AG09319 (cell line): ENCODE measurements at regions not wholly inside any gene's neighbourhood (a gene's known extent, or its start where the extent isn't known, plus 50 kb on each side); places are given as distances from the start of the nearest gene placed in this dataset.
"Not testable (repeated sequence)": the region's sequence is repeated elsewhere in the genome, so short reads cannot be mapped to it uniquely, and the experiment has no call there.

Source experiments
- DNase-seq: peaks from one replicate; pipeline ENCODE4 v3.0.0-alpha.2; 2010; ENCODE audit warnings: low read depth; ENCODE audit errors: extremely low read depth
- TF ChIP-seq, protein P1 (sequence below): IDR thresholded peaks from 2 replicates; pipeline ENCODE4 v1.5.1; 2011; ENCODE audit warnings: low read depth, mild to moderate bottlenecking, inconsistent platforms, low read length, moderate library complexity

DNA sequence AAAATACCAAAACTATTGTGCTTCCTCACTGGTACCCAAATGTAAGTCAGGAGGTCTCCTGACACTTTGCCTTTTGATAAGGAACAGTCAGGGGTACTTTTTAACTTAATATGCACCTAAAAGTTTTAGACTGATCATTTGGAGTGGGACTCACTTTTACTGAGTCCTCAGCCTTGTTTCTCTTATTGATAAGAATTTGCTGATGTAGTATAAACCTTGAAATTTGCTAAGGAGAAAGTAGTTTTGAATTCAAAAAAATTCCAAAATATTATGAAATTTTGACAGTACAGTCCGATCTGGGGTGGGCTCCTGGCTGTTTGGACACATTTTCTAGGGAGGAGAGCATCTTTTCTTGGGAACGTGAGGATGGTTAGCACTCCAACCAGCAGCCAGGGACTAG is 91.4 kb upstream of the GATB start:
- no peak for DNase-seq
- TF ChIP-seq, protein P1, sequence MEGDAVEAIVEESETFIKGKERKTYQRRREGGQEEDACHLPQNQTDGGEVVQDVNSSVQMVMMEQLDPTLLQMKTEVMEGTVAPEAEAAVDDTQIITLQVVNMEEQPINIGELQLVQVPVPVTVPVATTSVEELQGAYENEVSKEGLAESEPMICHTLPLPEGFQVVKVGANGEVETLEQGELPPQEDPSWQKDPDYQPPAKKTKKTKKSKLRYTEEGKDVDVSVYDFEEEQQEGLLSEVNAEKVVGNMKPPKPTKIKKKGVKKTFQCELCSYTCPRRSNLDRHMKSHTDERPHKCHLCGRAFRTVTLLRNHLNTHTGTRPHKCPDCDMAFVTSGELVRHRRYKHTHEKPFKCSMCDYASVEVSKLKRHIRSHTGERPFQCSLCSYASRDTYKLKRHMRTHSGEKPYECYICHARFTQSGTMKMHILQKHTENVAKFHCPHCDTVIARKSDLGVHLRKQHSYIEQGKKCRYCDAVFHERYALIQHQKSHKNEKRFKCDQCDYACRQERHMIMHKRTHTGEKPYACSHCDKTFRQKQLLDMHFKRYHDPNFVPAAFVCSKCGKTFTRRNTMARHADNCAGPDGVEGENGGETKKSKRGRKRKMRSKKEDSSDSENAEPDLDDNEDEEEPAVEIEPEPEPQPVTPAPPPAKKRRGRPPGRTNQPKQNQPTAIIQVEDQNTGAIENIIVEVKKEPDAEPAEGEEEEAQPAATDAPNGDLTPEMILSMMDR, result no peak

DNA sequence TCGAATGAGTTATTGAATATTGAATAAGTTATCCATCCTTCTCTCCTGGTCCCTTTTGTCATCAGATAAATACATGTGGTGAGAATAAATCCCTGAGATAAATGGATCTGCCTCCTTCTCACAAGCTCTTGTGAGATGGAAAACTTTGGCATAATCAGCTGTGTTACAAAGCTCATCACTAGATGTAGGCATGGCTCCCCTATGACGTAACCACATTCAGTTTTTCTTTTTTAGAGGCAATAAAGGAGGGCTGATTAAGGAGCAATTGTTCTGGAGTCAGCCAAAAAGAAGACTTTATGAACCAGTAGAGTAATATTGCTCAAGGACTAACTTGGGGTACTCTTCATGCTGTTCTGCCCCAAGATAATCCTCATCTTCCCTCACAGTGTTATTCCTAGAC is 90.5 kb upstream of the GATB start:
- DNase-seq, result no peak
- TF ChIP-seq, protein P1, result no peak

DNA sequence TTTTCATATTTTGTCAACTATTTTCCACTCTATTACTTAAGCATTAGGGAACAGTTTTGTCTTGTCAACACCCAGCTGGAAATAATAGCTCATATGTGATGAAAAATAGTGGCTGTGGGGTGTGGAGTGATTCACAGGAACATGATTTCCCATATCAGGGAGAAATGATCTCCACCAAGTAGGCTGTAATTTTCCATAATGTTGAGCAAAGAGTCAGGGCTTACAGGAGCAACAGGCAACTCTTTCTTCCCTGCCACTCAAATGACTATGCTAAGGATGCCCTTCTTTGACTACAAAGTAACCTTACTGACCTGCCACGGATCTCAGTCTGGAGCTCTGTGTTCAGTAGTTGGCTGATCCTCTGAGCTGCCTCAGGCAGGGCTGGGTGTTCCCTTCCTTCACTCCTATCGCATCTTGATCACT is 90.0 kb upstream of the GATB start:
- TF ChIP-seq, protein P1, result no peak
- DNase-seq, result no peak

DNA sequence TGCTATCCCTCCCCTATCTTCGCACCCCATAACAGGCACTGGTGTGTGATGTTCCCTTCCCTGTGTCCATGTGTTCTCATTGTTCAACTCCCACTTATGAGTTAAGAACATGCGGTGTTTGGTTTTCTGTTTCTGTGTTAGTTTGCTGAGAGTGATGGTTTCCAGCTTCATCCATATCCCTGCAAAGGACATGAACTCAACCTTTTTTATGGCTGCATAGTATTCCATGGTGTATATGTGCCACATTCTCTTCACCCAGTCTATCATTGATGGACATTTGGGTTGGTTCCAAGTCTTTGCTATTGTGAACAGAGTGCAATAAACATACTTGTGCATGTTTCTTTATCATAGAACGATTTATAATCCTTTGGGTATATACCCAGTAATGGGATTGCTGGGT is 84.7 kb upstream of the GATB start:
- not testable (repeated sequence) for DNase-seq

DNA sequence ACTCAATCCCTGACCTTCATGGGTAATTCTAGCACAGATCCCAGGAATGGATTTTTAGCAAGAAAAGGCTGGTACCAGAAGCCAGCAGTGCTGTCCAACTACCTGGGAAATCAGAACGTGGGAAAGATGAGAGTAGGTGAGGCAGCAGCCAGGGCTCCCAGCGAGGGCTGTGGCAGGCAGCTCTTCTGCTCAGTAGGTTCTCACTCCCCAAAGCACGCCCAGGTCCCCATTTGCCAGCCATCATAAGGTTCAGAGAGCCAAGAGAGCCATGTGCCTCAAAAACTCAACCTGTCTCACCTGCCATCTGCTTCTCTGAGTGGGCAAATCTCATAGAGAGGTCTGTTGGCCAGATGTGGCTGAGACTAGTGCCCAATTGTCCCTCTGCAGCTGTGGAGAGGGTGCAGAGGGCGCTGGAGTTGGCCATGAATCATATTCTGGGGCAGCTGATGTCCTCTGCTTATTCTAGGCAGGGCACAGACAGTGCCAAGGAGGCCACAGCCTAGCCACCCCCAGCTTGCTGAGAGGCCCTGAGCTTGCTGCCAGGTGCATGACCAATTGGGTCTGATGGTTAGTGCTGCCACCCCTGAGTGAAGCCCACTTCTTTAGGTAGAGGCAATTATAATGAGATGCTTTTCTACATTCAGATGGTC is 81.7 kb upstream of the GATB start:
- no peak for DNase-seq
- TF ChIP-seq, protein P1, result no peak

DNA sequence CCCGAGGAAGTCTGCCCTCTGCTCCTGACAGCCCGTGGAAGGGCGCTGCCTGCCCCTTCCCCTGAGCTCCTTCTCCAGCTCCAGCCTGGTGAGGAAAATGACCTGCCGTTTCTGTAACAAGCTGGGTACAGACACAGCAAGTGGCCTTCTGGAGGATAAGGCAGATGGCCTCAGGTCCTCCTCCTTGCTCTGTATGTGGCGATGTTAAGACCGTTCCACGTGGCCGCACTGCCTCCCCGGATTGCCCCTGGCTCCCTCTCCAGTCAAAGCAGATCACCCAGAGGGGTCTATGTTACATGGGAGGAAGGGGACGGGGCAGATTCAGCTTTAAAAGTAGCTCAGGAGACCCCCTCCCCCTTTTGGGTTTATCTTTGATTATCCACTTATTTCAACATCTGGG is 80.3 kb upstream of the GATB start:
- TF ChIP-seq, protein P1, result no peak
- DNase-seq, result no peak

DNA sequence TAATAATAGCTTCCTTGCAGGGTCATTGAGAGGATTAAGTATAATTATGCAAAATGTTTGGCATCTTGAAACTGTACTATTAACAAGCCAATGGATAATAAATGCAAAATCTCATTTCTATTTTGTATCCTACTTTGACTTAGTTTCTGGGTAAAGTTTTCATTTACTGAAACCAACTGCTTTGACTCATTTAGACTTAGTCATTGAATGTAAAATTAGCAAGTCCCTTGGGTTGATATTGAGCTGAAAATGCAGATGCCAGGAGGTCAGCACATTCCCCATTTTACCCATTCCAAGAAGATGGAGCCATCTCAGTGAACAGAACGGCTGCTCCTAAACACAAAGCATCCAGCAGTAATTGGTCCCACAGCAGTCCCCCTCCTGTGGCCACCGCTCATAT is 74.7 kb upstream of the GATB start:
- TF ChIP-seq, protein P1, result no peak
- DNase-seq, result no peak

DNA sequence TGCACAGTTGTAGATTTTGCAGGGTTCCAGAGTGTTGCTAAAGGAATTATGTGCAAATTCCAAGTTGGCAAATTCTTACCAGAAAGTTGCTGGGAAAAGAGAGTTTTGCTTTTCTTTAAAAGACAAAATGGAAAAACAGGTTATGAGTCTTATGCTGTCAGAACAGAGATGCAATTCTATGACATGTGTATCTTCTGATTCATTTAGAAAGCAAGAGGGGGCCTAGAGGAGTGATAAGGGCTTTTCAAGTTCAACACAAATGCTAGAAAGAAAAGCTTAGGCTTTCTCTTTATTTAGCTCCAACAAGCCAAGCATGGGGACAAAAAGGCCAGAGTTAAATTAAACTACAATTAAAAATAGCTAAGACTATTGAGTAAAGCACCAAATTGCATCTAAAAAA is 72.4 kb upstream of the GATB start:
- TF ChIP-seq, protein P1, result no peak
- DNase-seq, result no peak
